Activated B cell treated with CpG ODN at 0.5 μM for 24 hours (primary cell): ENCODE measurements at regions not wholly inside any gene's neighbourhood (a gene's known extent, or its start where the extent isn't known, plus 50 kb on each side); places are given as distances from the start of the nearest gene placed in this dataset.

Experiments used
- ATAC-seq: fragments of 200-7000 bp; cut with Tn5 transposase; one replicate; pipeline ENCODE4 v1.10.0; 2021; ENCODE audit warnings: low read depth, mild to moderate bottlenecking, moderate library complexity
- CTCF ChIA-PET: fragments of 350-600 bp; sonication (Branson Sonifier 250); formaldehyde crosslinking; loops from one replicate; lab custom pipeline; 2021; ENCODE audit warnings: antibody characterized with exemption; lab: Charles Lee
- POLR2A ChIA-PET: fragments of 350-600 bp; sonication (Branson Sonifier 250); formaldehyde crosslinking; loops from one replicate; lab custom pipeline; 2021; ENCODE audit warnings: antibody characterized with exemption; lab: Charles Lee
- DNase-seq: peaks from one replicate; pipeline ENCODE4 v3.0.0; 2022
- H3K27ac Mint-ChIP-seq: one replicate; pipeline ENCODE4 v1.8.0; 2020; ENCODE audit warnings: mixed read lengths
- H3K27me3 Mint-ChIP-seq: one replicate; pipeline ENCODE4 v1.8.0; 2021; ENCODE audit warnings: mixed read lengths
- H3K36me3 Mint-ChIP-seq: one replicate; pipeline ENCODE4 v1.8.0; 2021; ENCODE audit warnings: low read depth, mixed read lengths
- H3K4me1 Mint-ChIP-seq: one replicate; pipeline ENCODE4 v1.8.0; 2021; ENCODE audit warnings: mixed read lengths
- H3K4me3 Mint-ChIP-seq: one replicate; pipeline ENCODE4 v1.8.0; 2020; ENCODE audit warnings: mild to moderate bottlenecking, mixed read lengths
- H3K9me3 Mint-ChIP-seq: one replicate; pipeline ENCODE4 v1.8.0; 2020; ENCODE audit warnings: mixed read lengths
- CTCF ChIP-seq: fragments of 200-600 bp; IDR thresholded peaks from one replicate; pipeline ENCODE4 v1.8.0; 2022; ENCODE audit warnings: antibody characterized with exemption, mild to moderate bottlenecking
- intact Hi-C: fragments of 100-400 bp; cut with micrococcal nuclease; formaldehyde crosslinking; loops from one replicate; pipeline ENCODE4 v1.15.1; 2024

GRCh38 chr5:112604732-112605630, 132.7 kb upstream of the APC start:
- intact Hi-C loops: loop anchor here (1.0 to 2.0 kb wide), 4 partner anchors 18 to 430 kb away; no protein-coding TSS in a partner anchor
- TF ChIP-seq CTCF: no peak
- ChIA-PET POLR2A (interaction anchor here (0.7 kb wide), 1 partner anchor 110 kb away, joined by 6 read pairs; no protein-coding TSS in a partner anchor), CTCF (interaction anchor here (1.0 to 2.3 kb wide), 6 partner anchors 11 to 429 kb away, joined by 3 to 21 read pairs (median 6); no protein-coding TSS in a partner anchor)
- Mint-ChIP-seq H3K27ac (no peak overlapping the region), H3K36me3 (no peaks in the 10 kb centered on the region), H3K4me1 (peaks cover 11% of the 10 kb centered on the region), H3K27me3 (no peaks in the 10 kb centered on the region), H3K9me3 (no peaks in the 10 kb centered on the region), H3K4me3 (no peak overlapping the region)
- no peak for DNase-seq
- peak; percentile 98 for ATAC-seq

- no peak for ATAC-seq
- Mint-ChIP-seq H3K27me3 (peaks cover 3% of the 10 kb centered on the region), H3K9me3 (no peaks in the 10 kb centered on the region), H3K4me1 (peaks cover 11% of the 10 kb centered on the region), H3K36me3 (no peaks in the 10 kb centered on the region), H3K27ac (no peak overlapping the region), H3K4me3 (no peak overlapping the region)
- ChIA-PET POLR2A (no interaction called here), CTCF (interaction anchor here (0.9 to 1.8 kb wide), 2 partner anchors 57 to 189 kb away, joined by 3 to 5 read pairs; no protein-coding TSS in a partner anchor)
- no peak for TF ChIP-seq CTCF
- intact Hi-C loops: no loop called here
- DNase-seq: no peak
Observed at GRCh38 chr5:112608975-112609374, 128.7 kb upstream of the APC start.

- TF ChIP-seq CTCF: no peak
- H3K36me3 Mint-ChIP-seq: no peaks in the 10 kb centered on the region
- no peak for DNase-seq
- H3K9me3 Mint-ChIP-seq: no peaks in the 10 kb centered on the region
- H3K27ac Mint-ChIP-seq: no peak overlapping the region
- no peaks in the 10 kb centered on the region for H3K4me1 Mint-ChIP-seq
- ChIA-PET POLR2A (no interaction called here), CTCF (no interaction called here)
- ATAC-seq: no peak
- no peak overlapping the region for H3K4me3 Mint-ChIP-seq
- intact Hi-C loops: no loop called here
- H3K27me3 Mint-ChIP-seq: peaks cover 3% of the 10 kb centered on the region
Observed at GRCh38 chr5:112612663-112613062, 125.0 kb upstream of the APC start.

GRCh38 chr5:112614285-112614684, 123.4 kb upstream of the APC start:
- Mint-ChIP-seq H3K27ac (no peak overlapping the region), H3K27me3 (peaks cover 3% of the 10 kb centered on the region), H3K4me1 (no peaks in the 10 kb centered on the region), H3K9me3 (no peaks in the 10 kb centered on the region), H3K4me3 (no peak overlapping the region), H3K36me3 (no peaks in the 10 kb centered on the region)
- no peak for TF ChIP-seq CTCF
- ChIA-PET CTCF (interaction anchor here (1.4 kb wide), 1 partner anchor 64 kb away, joined by 4 read pairs; no protein-coding TSS in a partner anchor), POLR2A (no interaction called here)
- DNase-seq (no peak), ATAC-seq (no peak)
- intact Hi-C loops: no loop called here

- DNase-seq (no peak), ATAC-seq (no peak)
- intact Hi-C loops: no loop called here
- Mint-ChIP-seq H3K4me1 (no peaks in the 10 kb centered on the region), H3K27ac (no peak overlapping the region), H3K4me3 (no peak overlapping the region), H3K36me3 (no peaks in the 10 kb centered on the region), H3K9me3 (no peaks in the 10 kb centered on the region), H3K27me3 (peaks cover 3% of the 10 kb centered on the region)
- CTCF ChIA-PET: interaction anchor here (1.4 kb wide), 1 partner anchor 65 kb away, joined by 4 read pairs; no protein-coding TSS in a partner anchor
- POLR2A ChIA-PET: no interaction called here
- no peak for TF ChIP-seq CTCF
Observed at GRCh38 chr5:112614986-112615385, 122.7 kb upstream of the APC start.
